HG02798 (cell line): ENCODE measurements at regions not wholly inside any gene's neighbourhood (a gene's known extent, or its start where the extent isn't known, plus 50 kb on each side); places are given as distances from the start of the nearest gene placed in this dataset.
A peak's percentile ranks its signal among the peaks of the same experiment; 100 is the strongest.
"Not testable (repeated sequence)": the region's sequence is repeated elsewhere in the genome, so short reads cannot be mapped to it uniquely, and the experiment has no call there.

Experiments used
- ATAC-seq: cut with Tn5 transposase; IDR thresholded peaks from one replicate; pipeline ENCODE4 v1.9.1; 2021; ENCODE audit warnings: mild to moderate bottlenecking; ENCODE audit not compliant: unreplicated experiment, poor library complexity

- ATAC-seq, result not testable (repeated sequence)
Measured at GRCh38 chrX:63192366-63193041, 158.6 kb downstream of the SPIN4 start.

- no peak for ATAC-seq
Measured at GRCh38 chrX:63186137-63186536, 165.0 kb downstream of the SPIN4 start.

- ATAC-seq, result peak; percentile 44
Measured at GRCh38 chrX:63179852-63180251, 171.3 kb downstream of the SPIN4 start.

- peak; percentile 37 for ATAC-seq
Measured at GRCh38 chrX:63176578-63176977, 174.6 kb downstream of the SPIN4 start.

GRCh38 chrX:63173841-63174718 lies 177.1 kb downstream of the SPIN4 start:
- not testable (repeated sequence) for ATAC-seq

GRCh38 chrX:63169416-63169815 lies 181.7 kb downstream of the SPIN4 start:
- peak; percentile 69 for ATAC-seq

- peak; percentile 76 for ATAC-seq
Measured at GRCh38 chrX:63168949-63169348, 182.2 kb downstream of the SPIN4 start.

- not testable (repeated sequence) for ATAC-seq
Measured at GRCh38 chrX:63167002-63167401, 184.1 kb downstream of the SPIN4 start.

GRCh38 chrX:63160994-63161393 lies 190.1 kb downstream of the SPIN4 start:
- ATAC-seq, result not testable (repeated sequence)

- not testable (repeated sequence) for ATAC-seq
Measured at GRCh38 chrX:63160340-63160739, 190.8 kb downstream of the SPIN4 start.

- ATAC-seq, result not testable (repeated sequence)
Measured at GRCh38 chrX:63145526-63145925, 205.6 kb downstream of the SPIN4 start.

- not testable (repeated sequence) for ATAC-seq
Measured at GRCh38 chrX:63142588-63142987, 208.5 kb downstream of the SPIN4 start.

GRCh38 chrX:63135859-63136258 lies 215.3 kb downstream of the SPIN4 start:
- ATAC-seq, result not testable (repeated sequence)

GRCh38 chrX:63128509-63128908 lies 222.6 kb downstream of the SPIN4 start:
- peak; percentile 74 for ATAC-seq

GRCh38 chrX:63115196-63115595 lies 235.9 kb downstream of the SPIN4 start:
- ATAC-seq, result no peak

- no peak for ATAC-seq
Measured at GRCh38 chrX:63101879-63102620, 249.1 kb downstream of the SPIN4 start.

GRCh38 chrX:63058204-63058603 lies 292.9 kb downstream of the SPIN4 start:
- ATAC-seq, result no peak

GRCh38 chrX:63050225-63050624 lies 300.9 kb downstream of the SPIN4 start:
- no peak for ATAC-seq

- ATAC-seq, result no peak
Measured at GRCh38 chrX:63032811-63033210, 318.3 kb downstream of the SPIN4 start.

GRCh38 chrX:63013549-63013948 lies 337.6 kb downstream of the SPIN4 start:
- no peak for ATAC-seq

- ATAC-seq, result no peak
Measured at GRCh38 chrX:63012574-63012973, 338.6 kb downstream of the SPIN4 start.
